ENCODE measurements at regions not wholly inside any gene's neighbourhood (a gene's known extent, or its start where the extent isn't known, plus 50 kb on each side); places are given as distances from the start of the nearest gene placed in this dataset.

- CTCF ChIA-PET, result interaction anchor here (0.9 to 10.1 kb wide), 2 partner anchors 11 to 17 kb away, joined by 3 to 50 read pairs; no protein-coding TSS in a partner anchor
- Histone ChIP-seq H3K4me3 (ENCODE audit: control extremely low read depth in 1 of 5, extremely low read depth in 1 of 5, insufficient read depth in 1 of 5, low read depth in 2 of 5, low read length in 4 of 5) (no peak overlapping the region), H3K36me3 (replicated peaks in 1 of 2; ENCODE audit: control extremely low read depth in 1 of 2, control insufficient read depth in 1 of 2, extremely low read depth in 1 of 2, insufficient read depth in 2 of 2, low read length in 1 of 2) (no peaks in the 10 kb centered on the region), H2AFZ (ENCODE audit: insufficient read depth, low read depth, low read length, poor library complexity, severe bottlenecking) (no peak overlapping the region), H3K9me3 (ENCODE audit: control extremely low read depth in 1 of 3, control insufficient read depth in 2 of 3, insufficient read depth in 1 of 3, low read length in 2 of 3) (peaks cover 0 to 21% (median 0%) of the 10 kb centered on the region in 3 donors), H3K27me3 (replicated peaks in 1 of 4; ENCODE audit: control extremely low read depth in 1 of 4, control insufficient read depth in 3 of 4, insufficient read depth in 4 of 4, low read length in 3 of 4) (no peaks in the 10 kb centered on the region), H4K20me1 (ENCODE audit: control insufficient read depth, insufficient read depth, low read length, poor library complexity, severe bottlenecking) (no peaks in the 10 kb centered on the region), H3K4me1 (ENCODE audit: control insufficient read depth in 2 of 2, insufficient read depth in 2 of 2, low read length in 2 of 2) (peaks cover 26 to 33% of the 10 kb centered on the region in 2 donors), H3K79me2 (ENCODE audit: control insufficient read depth, insufficient read depth, low read length) (no peaks in the 10 kb centered on the region), H3K4me2 (replicated peaks; ENCODE audit: low read depth, low read length, poor library complexity, severe bottlenecking) (no peak overlapping the region), H3K9ac (ENCODE audit: low read length) (no peak overlapping the region), H3K27ac (ENCODE audit: low read length in 2 of 2) (no peak overlapping the region)
- Mint-ChIP-seq H3K27me3 (peaks cover 9% of the 10 kb centered on the region), H3K4me3 (no peak overlapping the region), H3K9me3 (ENCODE audit: insufficient read depth) (no peaks in the 10 kb centered on the region), H3K27ac (peak overlapping the region; percentile 11), H3K4me1 (peaks cover 45% of the 10 kb centered on the region)
- POLR2A ChIA-PET, result no interaction called here
- intact Hi-C loops (cut with micrococcal nuclease), result no loop called here
- 97% methylated on average over 9 of the region's 10 CpGs for WGBS (ENCODE audit: insufficient coverage)
- no peak for ATAC-seq (ENCODE audit: low read depth)
- TF ChIP-seq CTCF (IDR thresholded peaks at IDR 0.05), result no peak
- TF ChIP-seq EZH2 (IDR thresholded peaks at IDR 0.05; ENCODE audit: borderline replicate concordance, insufficient read depth, low read depth, low read length, poor library complexity, severe bottlenecking), result no peak
- no peak for DNase-seq
These were observed 50.2 kb upstream of the SNX9 start for GRCh38 chr6:157772820-157773219.

Measured in B cell (primary cell).